ENCODE measurements at regions not wholly inside any gene's neighbourhood (a gene's known extent, or its start where the extent isn't known, plus 50 kb on each side); places are given as distances from the start of the nearest gene placed in this dataset.

DNA sequence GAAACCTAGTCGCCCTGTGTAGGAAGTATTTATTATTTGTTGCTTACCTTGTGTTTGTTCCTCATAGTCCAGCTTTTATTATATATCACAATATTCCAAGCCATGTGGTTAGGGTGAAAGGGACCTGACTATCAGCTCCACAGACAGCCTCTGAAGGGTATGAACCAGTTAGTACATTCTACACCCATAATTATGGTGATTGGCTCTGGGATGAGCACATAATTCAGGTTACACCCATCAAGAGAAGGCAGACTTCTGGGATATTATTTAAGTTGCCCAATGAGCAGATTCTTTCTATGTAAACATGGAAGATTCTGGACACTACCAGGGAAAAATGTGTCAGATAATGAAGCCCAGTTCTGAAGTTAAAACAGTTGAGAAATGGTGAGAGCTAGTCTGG, 168.0 kb downstream of the KIF4B start:
- no peak for DNase-seq
- Histone ChIP-seq H3K27ac (no peak overlapping the region), H3K36me3 (no peaks in the 10 kb centered on the region), H3K27me3 (ENCODE audit: insufficient read depth, low read depth, severe bottlenecking) (no peaks in the 10 kb centered on the region), H3K4me3 (ENCODE audit: low read depth, low read length) (no peak overlapping the region), H3K9me3 (ENCODE audit: severe bottlenecking) (no peaks in the 10 kb centered on the region)
- TF ChIP-seq, protein P1, sequence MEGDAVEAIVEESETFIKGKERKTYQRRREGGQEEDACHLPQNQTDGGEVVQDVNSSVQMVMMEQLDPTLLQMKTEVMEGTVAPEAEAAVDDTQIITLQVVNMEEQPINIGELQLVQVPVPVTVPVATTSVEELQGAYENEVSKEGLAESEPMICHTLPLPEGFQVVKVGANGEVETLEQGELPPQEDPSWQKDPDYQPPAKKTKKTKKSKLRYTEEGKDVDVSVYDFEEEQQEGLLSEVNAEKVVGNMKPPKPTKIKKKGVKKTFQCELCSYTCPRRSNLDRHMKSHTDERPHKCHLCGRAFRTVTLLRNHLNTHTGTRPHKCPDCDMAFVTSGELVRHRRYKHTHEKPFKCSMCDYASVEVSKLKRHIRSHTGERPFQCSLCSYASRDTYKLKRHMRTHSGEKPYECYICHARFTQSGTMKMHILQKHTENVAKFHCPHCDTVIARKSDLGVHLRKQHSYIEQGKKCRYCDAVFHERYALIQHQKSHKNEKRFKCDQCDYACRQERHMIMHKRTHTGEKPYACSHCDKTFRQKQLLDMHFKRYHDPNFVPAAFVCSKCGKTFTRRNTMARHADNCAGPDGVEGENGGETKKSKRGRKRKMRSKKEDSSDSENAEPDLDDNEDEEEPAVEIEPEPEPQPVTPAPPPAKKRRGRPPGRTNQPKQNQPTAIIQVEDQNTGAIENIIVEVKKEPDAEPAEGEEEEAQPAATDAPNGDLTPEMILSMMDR (IDR thresholded peaks at IDR 0.05; ENCODE audit: low read depth, low read length): no peak

GRCh38 chr5:155189476-155189875, 175.9 kb downstream of the KIF4B start:
- no peaks in the 10 kb centered on the region for H3K36me3 ChIP-seq
- TF ChIP-seq, protein P1 (IDR thresholded peaks at IDR 0.05; ENCODE audit: low read depth, low read length): no peak
- no peaks in the 10 kb centered on the region for H3K27me3 ChIP-seq (ENCODE audit: insufficient read depth, low read depth, severe bottlenecking)
- no peaks in the 10 kb centered on the region for H3K9me3 ChIP-seq (ENCODE audit: severe bottlenecking)
- no peak overlapping the region for H3K4me3 ChIP-seq (ENCODE audit: low read depth, low read length)
- H3K27ac ChIP-seq: no peak overlapping the region
- no peak for DNase-seq

DNA sequence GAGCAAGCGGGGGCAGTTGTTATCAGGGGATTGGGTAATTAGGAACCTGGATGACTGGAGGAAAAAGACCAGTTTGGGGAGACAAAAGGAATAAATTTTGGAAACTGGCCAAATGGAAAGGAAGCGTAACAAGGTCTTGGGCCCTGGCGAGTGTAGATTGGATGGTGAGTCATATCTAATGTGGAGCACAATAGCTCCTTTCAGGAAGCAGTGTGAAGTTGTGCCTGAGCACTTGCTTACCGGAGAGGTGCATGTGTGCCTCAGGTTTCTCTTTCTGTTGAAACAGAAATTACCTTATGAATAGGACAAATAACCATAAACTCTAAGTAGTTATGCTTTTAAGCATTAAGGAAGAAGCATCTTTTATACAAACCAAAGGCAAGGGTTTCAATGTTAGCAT, 176.4 kb downstream of the KIF4B start:
- H3K27me3 ChIP-seq (ENCODE audit: insufficient read depth, low read depth, severe bottlenecking): no peaks in the 10 kb centered on the region
- TF ChIP-seq, protein P1 (IDR thresholded peaks at IDR 0.05; ENCODE audit: low read depth, low read length): no peak
- H3K4me3 ChIP-seq (ENCODE audit: low read depth, low read length): no peak overlapping the region
- DNase-seq: no peak
- H3K9me3 ChIP-seq (ENCODE audit: severe bottlenecking): peaks cover 3% of the 10 kb centered on the region
- H3K36me3 ChIP-seq: no peaks in the 10 kb centered on the region
- no peak overlapping the region for H3K27ac ChIP-seq

- DNase-seq: no peak
These were observed 179.5 kb downstream of the KIF4B start for GRCh38 chr5:155193029-155193428.

DNA sequence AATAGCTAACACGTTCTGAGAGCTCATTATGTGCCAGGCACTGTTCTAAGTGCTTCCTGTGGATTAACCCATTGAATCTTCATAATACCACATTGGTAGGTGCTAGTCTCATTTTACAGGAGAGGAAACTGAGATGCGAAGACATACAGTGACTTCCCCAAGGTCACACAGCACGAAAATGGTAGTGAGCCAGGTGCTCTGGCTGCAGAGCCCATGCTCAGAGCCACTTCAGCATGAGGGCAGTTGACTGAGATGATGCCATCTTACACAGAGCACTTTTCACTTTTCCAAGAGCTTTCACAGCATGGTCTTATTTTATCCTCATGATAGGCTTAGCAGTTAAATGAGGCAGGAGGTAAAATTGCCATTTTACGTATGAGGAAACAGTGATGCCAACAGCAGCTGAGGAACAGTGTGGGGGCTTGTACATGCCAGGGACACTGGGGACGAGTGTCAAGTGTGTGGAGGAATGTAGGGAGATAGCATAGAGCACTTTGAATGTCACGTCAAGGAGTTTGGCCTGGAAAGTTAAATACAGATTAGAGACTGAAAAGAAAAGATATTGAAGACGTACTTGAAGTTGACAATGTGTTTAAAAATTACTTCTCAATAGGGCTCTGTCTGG, 180.0 kb downstream of the KIF4B start:
- Histone ChIP-seq H3K27me3 (ENCODE audit: insufficient read depth, low read depth, severe bottlenecking) (no peaks in the 10 kb centered on the region), H3K4me3 (ENCODE audit: low read depth, low read length) (no peak overlapping the region), H3K9me3 (ENCODE audit: severe bottlenecking) (peaks cover 3% of the 10 kb centered on the region), H3K27ac (no peak overlapping the region), H3K36me3 (no peaks in the 10 kb centered on the region)
- no peak for DNase-seq
- TF ChIP-seq, protein P1 (IDR thresholded peaks at IDR 0.05; ENCODE audit: low read depth, low read length): no peak

More at GRCh38 chr5:155193029-155193428, 179.5 kb downstream of the KIF4B start:
- H3K36me3 ChIP-seq: no peaks in the 10 kb centered on the region
- H3K4me3 ChIP-seq (ENCODE audit: low read depth, low read length): no peak overlapping the region
- H3K27ac ChIP-seq: no peak overlapping the region
- TF ChIP-seq, protein P1 (IDR thresholded peaks at IDR 0.05; ENCODE audit: low read depth, low read length): no peak
- H3K27me3 ChIP-seq (ENCODE audit: insufficient read depth, low read depth, severe bottlenecking): no peaks in the 10 kb centered on the region
- peaks cover 3% of the 10 kb centered on the region for H3K9me3 ChIP-seq (ENCODE audit: severe bottlenecking)

DNA sequence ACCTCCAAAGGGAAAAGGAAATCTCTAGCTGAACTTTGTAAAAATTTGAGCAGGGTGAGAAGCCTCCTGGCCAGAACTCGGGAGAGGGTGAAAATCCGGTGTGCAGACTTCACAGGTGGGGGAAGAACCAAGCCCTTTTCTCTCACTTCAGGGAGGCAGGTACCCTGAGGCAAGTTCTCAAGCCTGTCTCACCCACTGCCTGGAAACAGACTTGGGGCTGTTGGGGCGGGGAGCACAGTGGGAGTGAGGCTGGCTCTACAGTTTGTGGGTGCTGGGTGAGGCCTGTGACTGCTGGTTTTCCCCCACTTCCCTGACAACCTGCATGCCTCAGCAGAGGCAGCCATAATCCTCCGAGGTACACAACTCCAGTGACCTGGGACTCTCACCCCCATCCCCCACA, 187.1 kb downstream of the KIF4B start:
- TF ChIP-seq, protein P1 (IDR thresholded peaks at IDR 0.05; ENCODE audit: low read depth, low read length): no peak
- DNase-seq: no peak
- H3K9me3 ChIP-seq (ENCODE audit: severe bottlenecking): peaks cover 2% of the 10 kb centered on the region
- no peak overlapping the region for H3K4me3 ChIP-seq (ENCODE audit: low read depth, low read length)
- H3K27ac ChIP-seq: no peak overlapping the region
- no peaks in the 10 kb centered on the region for H3K36me3 ChIP-seq
- H3K27me3 ChIP-seq (ENCODE audit: insufficient read depth, low read depth, severe bottlenecking): no peaks in the 10 kb centered on the region

Measured in WERI-Rb-1 (cell line).